ENCODE measurements at regions not wholly inside any gene's neighbourhood (a gene's known extent, or its start where the extent isn't known, plus 50 kb on each side); places are given as distances from the start of the nearest gene placed in this dataset.

GRCh38 chr6:12585497-12585958 lies 131.0 kb upstream of the PHACTR1 start:
- Histone ChIP-seq H2AFZ (ENCODE audit: control insufficient read depth, low read length) (peak overlapping the region; percentile 77), H3K9me3 (ENCODE audit: control insufficient read depth, low read depth, low read length) (no peaks in the 10 kb centered on the region), H3K79me2 (ENCODE audit: control insufficient read depth, insufficient read depth, low read length) (no peaks in the 10 kb centered on the region), H3K27me3 (ENCODE audit: control insufficient read depth, extremely low read depth, insufficient read depth, low read length) (no peaks in the 10 kb centered on the region), H3K27ac (ENCODE audit: control insufficient read depth, insufficient read depth, low read length) (peak overlapping the region; percentile 41), H3K9me1 (ENCODE audit: control insufficient read depth, extremely low read depth, insufficient read depth, low read length) (no peaks in the 10 kb centered on the region), H3K4me2 (ENCODE audit: control insufficient read depth, extremely low read depth, insufficient read depth, low read depth, low read length) (peak overlapping the region; percentile 56), H3K4me1 (ENCODE audit: control insufficient read depth, extremely low read depth, insufficient read depth, low read length) (peaks cover 23% of the 10 kb centered on the region), H4K20me1 (ENCODE audit: control insufficient read depth, extremely low read depth, insufficient read depth, low read length) (no peaks in the 10 kb centered on the region), H3K4me3 (ENCODE audit: control insufficient read depth in 2 of 3, extremely low read depth in 1 of 3, insufficient read depth in 2 of 3, low read depth in 1 of 3, low read length in 3 of 3) (peak overlapping the region in 1 of 3 experiments; percentile 19), H3K36me3 (ENCODE audit: control insufficient read depth in 2 of 2, extremely low read depth in 1 of 2, insufficient read depth in 2 of 2, low read length in 2 of 2) (no peaks in the 10 kb centered on the region), H3K9ac (ENCODE audit: control insufficient read depth, extremely low read depth, insufficient read depth, low read length) (peak overlapping the region; percentile 39)
- no peak for TF ChIP-seq CTCF (optimal IDR thresholded peaks at IDR 0.05 in 1 of 3, IDR thresholded peaks at IDR 0.05 in 1 of 3, conservative IDR thresholded peaks at IDR 0.05 in 1 of 3; ENCODE audit: extremely low read depth in 1 of 3, insufficient read depth in 2 of 3, low read length in 3 of 3)
- no peak for TF ChIP-seq EZH2 (IDR thresholded peaks at IDR 0.05; ENCODE audit: low read length)
- DNase-seq (ENCODE audit: low read depth, low spot score): no peak
- peak; percentile 17 for FAIRE-seq
- dilution Hi-C loops (cut with MboI; ENCODE audit: extremely low pct_ligation_motif_present, low sequenced_read_pairs): no loop called here

GRCh38 chr6:12586721-12587480 lies 129.7 kb upstream of the PHACTR1 start:
- dilution Hi-C loops (cut with MboI; ENCODE audit: extremely low pct_ligation_motif_present, low sequenced_read_pairs): no loop called here
- H3K9me1 ChIP-seq (ENCODE audit: control insufficient read depth, extremely low read depth, insufficient read depth, low read length): no peaks in the 10 kb centered on the region
- no peak overlapping the region for H3K27ac ChIP-seq (ENCODE audit: control insufficient read depth, insufficient read depth, low read length)
- H3K9me3 ChIP-seq (ENCODE audit: control insufficient read depth, low read depth, low read length): no peaks in the 10 kb centered on the region
- DNase-seq (ENCODE audit: low read depth, low spot score) (no peak), FAIRE-seq (peak; percentile 60)
- peaks cover 23% of the 10 kb centered on the region for H3K4me1 ChIP-seq (ENCODE audit: control insufficient read depth, extremely low read depth, insufficient read depth, low read length)
- TF ChIP-seq EZH2 (IDR thresholded peaks at IDR 0.05; ENCODE audit: low read length): no peak
- no peak for TF ChIP-seq CTCF (optimal IDR thresholded peaks at IDR 0.05 in 1 of 3, IDR thresholded peaks at IDR 0.05 in 1 of 3, conservative IDR thresholded peaks at IDR 0.05 in 1 of 3; ENCODE audit: extremely low read depth in 1 of 3, insufficient read depth in 2 of 3, low read length in 3 of 3)
- H4K20me1 ChIP-seq (ENCODE audit: control insufficient read depth, extremely low read depth, insufficient read depth, low read length): no peaks in the 10 kb centered on the region
- H3K4me3 ChIP-seq (ENCODE audit: control insufficient read depth in 2 of 3, extremely low read depth in 1 of 3, insufficient read depth in 2 of 3, low read depth in 1 of 3, low read length in 3 of 3): no peak overlapping the region
- H3K36me3 ChIP-seq (ENCODE audit: control insufficient read depth in 2 of 2, extremely low read depth in 1 of 2, insufficient read depth in 2 of 2, low read length in 2 of 2): no peaks in the 10 kb centered on the region
- H3K79me2 ChIP-seq (ENCODE audit: control insufficient read depth, insufficient read depth, low read length): no peaks in the 10 kb centered on the region
- H3K27me3 ChIP-seq (ENCODE audit: control insufficient read depth, extremely low read depth, insufficient read depth, low read length): no peaks in the 10 kb centered on the region
- peak overlapping the region; percentile 70 for H2AFZ ChIP-seq (ENCODE audit: control insufficient read depth, low read length)
- peak overlapping the region; percentile 30 for H3K4me2 ChIP-seq (ENCODE audit: control insufficient read depth, extremely low read depth, insufficient read depth, low read depth, low read length)
- H3K9ac ChIP-seq (ENCODE audit: control insufficient read depth, extremely low read depth, insufficient read depth, low read length): no peak overlapping the region
